KMS-11 (cell line): ENCODE measurements at regions not wholly inside any gene's neighbourhood (a gene's known extent, or its start where the extent isn't known, plus 50 kb on each side); places are given as distances from the start of the nearest gene placed in this dataset.

Experiments
- H2AFZ ChIP-seq: fragments of 200-600 bp; sonication (generic); 2 replicates; pipeline ENCODE4 v1.6.1; 2016; ENCODE audit warnings: antibody characterized with exemption, mixed run types, low read depth
- H3K27ac ChIP-seq: fragments of 200-600 bp; sonication (generic); 2 replicates; pipeline ENCODE4 v1.6.1; 2016; ENCODE audit warnings: mild to moderate bottlenecking, mixed run types
- H3K27me3 ChIP-seq: fragments of 200-600 bp; sonication (generic); 2 replicates; pipeline ENCODE4 v1.6.1; 2017; ENCODE audit warnings: mild to moderate bottlenecking, low read depth, mixed run types, moderate library complexity; ENCODE audit not compliant: insufficient read depth
- H3K36me3 ChIP-seq: fragments of 200-600 bp; sonication (generic); 2 replicates; pipeline ENCODE4 v1.6.1; 2017; ENCODE audit warnings: mild to moderate bottlenecking, mixed run types; ENCODE audit not compliant: insufficient read depth
- H3K4me1 ChIP-seq: fragments of 200-600 bp; sonication (generic); 2 replicates; pipeline ENCODE4 v1.6.1; 2016; ENCODE audit warnings: mild to moderate bottlenecking, low read depth, mixed run types; ENCODE audit not compliant: poor library complexity, severe bottlenecking
- H3K4me2 ChIP-seq: fragments of 200-600 bp; sonication (generic); 2 replicates; pipeline ENCODE4 v1.7.0; 2016; ENCODE audit warnings: mild to moderate bottlenecking, mixed run types
- H3K4me3 ChIP-seq: fragments of 200-600 bp; sonication (generic); IDR thresholded peaks from 2 replicates; pipeline ENCODE4 v1.6.1; 2017; ENCODE audit warnings: low read depth, low read length, mixed read lengths; ENCODE audit not compliant: insufficient read depth
- H3K79me2 ChIP-seq: fragments of 200-600 bp; sonication (generic); 2 replicates; pipeline ENCODE4 v1.6.1; 2016; ENCODE audit warnings: low read depth, mixed run types; ENCODE audit not compliant: insufficient read depth
- H3K9ac ChIP-seq: fragments of 200-600 bp; sonication (generic); 2 replicates; pipeline ENCODE4 v1.6.1; 2016; ENCODE audit warnings: mild to moderate bottlenecking, mixed run types
- H4K20me1 ChIP-seq: fragments of 200-600 bp; sonication (generic); 2 replicates; pipeline ENCODE4 v1.6.1; 2016; ENCODE audit warnings: mild to moderate bottlenecking, mixed run types; ENCODE audit not compliant: insufficient read depth
- TF ChIP-seq, protein P1 (sequence below): fragments of 200-600 bp; sonication (generic); conservative IDR thresholded peaks from 2 replicates; pipeline ENCODE4 v1.6.1; 2017; ENCODE audit warnings: low read depth, mild to moderate bottlenecking, antibody characterized with exemption, low read length, moderate library complexity, mixed read lengths

DNA sequence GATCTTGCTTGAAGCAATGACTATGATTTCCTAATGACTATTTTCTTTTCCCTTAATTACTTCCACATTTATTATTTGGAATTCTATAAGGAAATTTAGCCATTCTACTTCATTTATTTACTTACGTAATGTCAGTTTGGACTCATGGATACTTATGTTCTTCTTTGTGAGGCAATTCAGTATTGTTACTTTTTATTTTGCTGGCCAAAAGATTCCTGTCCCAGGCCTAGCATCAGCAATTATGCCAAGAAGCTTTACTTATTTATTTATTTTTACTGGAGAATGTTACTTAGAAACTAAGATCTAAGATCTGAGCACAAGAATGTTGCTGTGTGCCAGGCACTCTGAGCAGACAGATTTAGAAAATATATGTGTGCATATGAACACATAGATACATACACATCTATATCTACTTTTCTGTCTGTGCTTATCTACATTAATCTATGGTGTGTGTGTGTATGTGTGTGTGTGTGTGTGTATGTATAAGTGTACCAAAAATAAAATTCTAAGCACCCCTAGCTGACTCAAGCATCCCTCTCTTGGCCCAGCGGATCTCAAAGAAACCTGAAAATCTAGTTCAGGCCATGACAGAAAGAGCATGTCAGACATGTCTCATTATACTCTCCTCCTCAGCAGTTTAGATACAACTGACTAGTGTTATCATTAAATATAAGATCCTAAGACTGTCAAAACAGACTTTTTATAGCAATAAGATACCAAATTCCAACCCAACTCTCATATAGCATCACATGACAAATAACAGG lies 640.0 kb upstream of the GJE1 start:
- TF ChIP-seq, protein P1, sequence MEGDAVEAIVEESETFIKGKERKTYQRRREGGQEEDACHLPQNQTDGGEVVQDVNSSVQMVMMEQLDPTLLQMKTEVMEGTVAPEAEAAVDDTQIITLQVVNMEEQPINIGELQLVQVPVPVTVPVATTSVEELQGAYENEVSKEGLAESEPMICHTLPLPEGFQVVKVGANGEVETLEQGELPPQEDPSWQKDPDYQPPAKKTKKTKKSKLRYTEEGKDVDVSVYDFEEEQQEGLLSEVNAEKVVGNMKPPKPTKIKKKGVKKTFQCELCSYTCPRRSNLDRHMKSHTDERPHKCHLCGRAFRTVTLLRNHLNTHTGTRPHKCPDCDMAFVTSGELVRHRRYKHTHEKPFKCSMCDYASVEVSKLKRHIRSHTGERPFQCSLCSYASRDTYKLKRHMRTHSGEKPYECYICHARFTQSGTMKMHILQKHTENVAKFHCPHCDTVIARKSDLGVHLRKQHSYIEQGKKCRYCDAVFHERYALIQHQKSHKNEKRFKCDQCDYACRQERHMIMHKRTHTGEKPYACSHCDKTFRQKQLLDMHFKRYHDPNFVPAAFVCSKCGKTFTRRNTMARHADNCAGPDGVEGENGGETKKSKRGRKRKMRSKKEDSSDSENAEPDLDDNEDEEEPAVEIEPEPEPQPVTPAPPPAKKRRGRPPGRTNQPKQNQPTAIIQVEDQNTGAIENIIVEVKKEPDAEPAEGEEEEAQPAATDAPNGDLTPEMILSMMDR = no peak
- Histone ChIP-seq H2AFZ (no peak overlapping the region), H4K20me1 (no peaks in the 10 kb centered on the region), H3K4me3 (no peak overlapping the region), H3K4me1 (no peaks in the 10 kb centered on the region), H3K9ac (no peak overlapping the region), H3K79me2 (no peaks in the 10 kb centered on the region), H3K36me3 (no peaks in the 10 kb centered on the region), H3K4me2 (no peak overlapping the region), H3K27ac (no peak overlapping the region), H3K27me3 (no peaks in the 10 kb centered on the region)

- no peaks in the 10 kb centered on the region for H3K27me3 ChIP-seq
- no peak overlapping the region for H3K4me2 ChIP-seq
- no peak overlapping the region for H2AFZ ChIP-seq
- no peaks in the 10 kb centered on the region for H3K79me2 ChIP-seq
- H3K4me1 ChIP-seq = no peaks in the 10 kb centered on the region
- H3K9ac ChIP-seq = no peak overlapping the region
- no peaks in the 10 kb centered on the region for H4K20me1 ChIP-seq
- H3K4me3 ChIP-seq = no peak overlapping the region
- no peaks in the 10 kb centered on the region for H3K36me3 ChIP-seq
- TF ChIP-seq, protein P1 = no peak
- H3K27ac ChIP-seq = no peak overlapping the region
Measured at GRCh38 chr6:141491684-141492083, 641.0 kb upstream of the GJE1 start.

GRCh38 chr6:141490982-141491381 lies 641.7 kb upstream of the GJE1 start:
- no peaks in the 10 kb centered on the region for H3K36me3 ChIP-seq
- no peaks in the 10 kb centered on the region for H4K20me1 ChIP-seq
- H2AFZ ChIP-seq = no peak overlapping the region
- no peaks in the 10 kb centered on the region for H3K4me1 ChIP-seq
- H3K4me2 ChIP-seq = no peak overlapping the region
- H3K27me3 ChIP-seq = no peaks in the 10 kb centered on the region
- H3K4me3 ChIP-seq = no peak overlapping the region
- TF ChIP-seq, protein P1 = no peak
- no peaks in the 10 kb centered on the region for H3K79me2 ChIP-seq
- no peak overlapping the region for H3K27ac ChIP-seq
- no peak overlapping the region for H3K9ac ChIP-seq

- Histone ChIP-seq H4K20me1 (no peaks in the 10 kb centered on the region), H3K9ac (no peak overlapping the region), H3K36me3 (no peaks in the 10 kb centered on the region), H3K4me1 (peaks cover 20% of the 10 kb centered on the region), H3K4me2 (no peak overlapping the region), H3K27me3 (no peaks in the 10 kb centered on the region), H3K4me3 (no peak overlapping the region), H3K79me2 (no peaks in the 10 kb centered on the region), H3K27ac (no peak overlapping the region), H2AFZ (no peak overlapping the region)
- TF ChIP-seq, protein P1 = no peak
Measured at GRCh38 chr6:141488488-141488887, 644.2 kb upstream of the GJE1 start.
